Vagina (tissue), 2 donors: ENCODE measurements at regions not wholly inside any gene's neighbourhood (a gene's known extent, or its start where the extent isn't known, plus 50 kb on each side); places are given as distances from the start of the nearest gene placed in this dataset.
"Not testable (repeated sequence)": the region's sequence is repeated elsewhere in the genome, so short reads cannot be mapped to it uniquely, and the experiment has no call there.

Experiments used
- DNase-seq, 2 donors: peaks; one replicate each; pipeline ENCODE4 v3.0.0-alpha.2; 2017; ENCODE audit errors: extremely low spot score in 2 of 2
- H3K27ac ChIP-seq: fragments of 200-600 bp; sonication (generic); one replicate; pipeline ENCODE4 v1.5.1; 2019
- H3K27me3 ChIP-seq: fragments of 200-600 bp; sonication (generic); one replicate; pipeline ENCODE4 v1.5.1; 2019
- H3K36me3 ChIP-seq, 2 donors: fragments of 200-600 bp; sonication (generic); one replicate each; pipeline ENCODE4 v1.5.1; 2017 to 2019
- H3K4me1 ChIP-seq: fragments of 200-600 bp; sonication (generic); one replicate; pipeline ENCODE4 v1.5.1; 2019
- H3K4me3 ChIP-seq, 2 donors: fragments of 200-600 bp; sonication (generic); 1 replicate in 1 of 2; 2 replicates in 1 of 2; pipeline ENCODE4 v1.5.1; 2016 to 2019
- H3K9me3 ChIP-seq: fragments of 200-600 bp; sonication (generic); one replicate; pipeline ENCODE4 v1.5.1; 2019
- CTCF ChIP-seq, 3 experiments: fragments of 450-650 bp in 2 of 3; fragments of 200-600 bp in 1 of 3; sonication (generic) in 1 of 3; IDR thresholded peaks; one replicate each; pipeline ENCODE4 v1.5.1; 2017 to 2019; ENCODE audit warnings: antibody characterized with exemption in 3 of 3, mild to moderate bottlenecking in 2 of 3, moderate library complexity in 2 of 3
- POLR2A ChIP-seq, 2 donors: fragments of 450-650 bp; IDR thresholded peaks; one replicate each; pipeline ENCODE4 v1.6.1; 2017; ENCODE audit warnings: antibody characterized with exemption in 2 of 2, mild to moderate bottlenecking in 2 of 2, moderate library complexity in 2 of 2
- POLR2AphosphoS5 ChIP-seq, 2 donors: sonication (generic); formaldehyde crosslinking; IDR thresholded peaks; one replicate each; pipeline ENCODE4 v1.9.0; 2017; ENCODE audit warnings: antibody characterized with exemption in 2 of 2, mild to moderate bottlenecking in 2 of 2, low read depth in 1 of 2; ENCODE audit not compliant: insufficient read depth in 1 of 2
- intact Hi-C: fragments of 100-400 bp; cut with DNase I; formaldehyde crosslinking; loops from one replicate; pipeline ENCODE4 v1.15.1; 2023

DNA sequence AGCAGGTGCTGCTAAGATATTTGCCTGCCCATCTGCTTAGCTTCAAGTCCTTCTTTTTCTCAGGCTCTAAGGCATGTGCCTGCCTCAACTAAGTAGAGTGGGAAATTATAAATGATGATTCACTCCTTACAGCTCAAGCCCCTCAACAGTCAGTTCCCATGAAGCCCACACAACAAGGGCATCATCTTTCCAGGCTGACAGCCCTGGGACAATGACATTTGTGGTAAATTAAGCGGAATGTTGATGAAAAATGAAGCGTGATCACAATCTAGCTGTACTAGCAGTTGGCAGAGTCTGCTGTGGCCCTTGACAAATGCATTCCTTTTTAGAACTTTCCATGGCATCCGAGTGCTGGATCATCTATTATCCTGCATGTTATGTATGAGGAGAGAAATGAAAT, 548.6 kb downstream of the KIF4B start:
- intact Hi-C loops = no loop called here
- TF ChIP-seq POLR2AphosphoS5 (IDR thresholded peaks at IDR 0.05; ENCODE audit: insufficient read depth in 1 of 2, low read depth in 1 of 2) = no peak
- TF ChIP-seq POLR2A (IDR thresholded peaks at IDR 0.05) = no peak
- no peak for TF ChIP-seq CTCF (IDR thresholded peaks at IDR 0.05)
- H3K27ac ChIP-seq = no peak overlapping the region
- no peaks in the 10 kb centered on the region for H3K27me3 ChIP-seq
- no peaks in the 10 kb centered on the region for H3K36me3 ChIP-seq
- H3K4me1 ChIP-seq = no peaks in the 10 kb centered on the region
- no peak for DNase-seq
- H3K4me3 ChIP-seq = no peak overlapping the region
- no peaks in the 10 kb centered on the region for H3K9me3 ChIP-seq

- Histone ChIP-seq H3K9me3 (no peaks in the 10 kb centered on the region), H3K27me3 (no peaks in the 10 kb centered on the region), H3K4me3 (no peak overlapping the region), H3K27ac (no peak overlapping the region), H3K4me1 (no peaks in the 10 kb centered on the region), H3K36me3 (no peaks in the 10 kb centered on the region)
- no peak for TF ChIP-seq POLR2AphosphoS5 (IDR thresholded peaks at IDR 0.05; ENCODE audit: insufficient read depth in 1 of 2, low read depth in 1 of 2)
- intact Hi-C loops = no loop called here
- no peak for DNase-seq
Measured at GRCh38 chr5:155564541-155564940, 551.0 kb downstream of the KIF4B start.

DNA sequence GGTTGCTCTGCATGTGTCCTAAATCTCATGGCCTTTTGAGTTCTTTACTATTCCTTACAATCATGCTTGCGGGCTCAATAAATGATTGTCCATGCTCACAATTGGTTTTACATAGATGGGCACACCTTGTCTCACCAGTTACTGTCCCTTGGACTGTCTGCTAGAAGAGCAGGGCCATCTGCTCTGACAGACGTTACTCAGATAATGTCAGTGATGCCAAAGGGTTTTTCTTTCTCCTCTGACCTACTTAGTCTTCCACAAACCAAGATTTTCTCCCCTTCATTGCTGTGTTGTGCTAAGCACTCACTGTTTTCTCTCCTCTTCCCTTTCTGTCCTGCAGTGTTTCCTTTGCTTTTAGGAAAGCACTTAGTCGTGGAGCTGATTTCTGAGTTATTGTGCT, 562.3 kb downstream of the KIF4B start:
- no peak for DNase-seq
- no peaks in the 10 kb centered on the region for H3K36me3 ChIP-seq

DNA sequence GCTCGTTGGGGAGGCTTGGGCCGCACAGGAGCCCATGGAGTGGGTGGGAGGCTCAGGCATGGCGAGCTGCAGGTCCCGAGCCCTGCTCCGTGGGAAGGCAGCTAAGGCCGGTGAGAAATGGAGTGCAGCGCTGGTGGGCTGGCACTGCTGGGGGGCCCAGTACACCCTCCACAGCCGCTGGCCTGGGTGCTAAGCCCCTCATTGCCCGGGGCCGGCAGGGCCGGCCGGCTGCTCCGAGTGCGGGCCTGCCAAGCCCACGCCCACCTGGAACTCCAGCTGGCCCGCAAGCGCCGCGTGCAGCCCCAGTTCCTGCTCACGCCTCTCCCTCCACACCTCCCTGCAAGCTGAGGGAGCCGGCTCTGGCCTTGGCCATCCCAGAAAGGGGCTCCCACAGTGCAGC, 573.3 kb downstream of the KIF4B start:
- DNase-seq, intact Hi-C loops, H3K27me3 ChIP-seq, H3K36me3 ChIP-seq, H3K27ac ChIP-seq, H3K4me3 ChIP-seq, H3K9me3 ChIP-seq, H3K4me1 ChIP-seq: not testable (repeated sequence)

More for the DNA sequence above, 562.3 kb downstream of the KIF4B start:
- Histone ChIP-seq H3K27me3 (no peaks in the 10 kb centered on the region), H3K27ac (no peak overlapping the region), H3K4me1 (no peaks in the 10 kb centered on the region), H3K9me3 (no peaks in the 10 kb centered on the region), H3K4me3 (no peak overlapping the region)
- intact Hi-C loops = no loop called here
- no peak for TF ChIP-seq POLR2AphosphoS5 (IDR thresholded peaks at IDR 0.05; ENCODE audit: insufficient read depth in 1 of 2, low read depth in 1 of 2)
- no peak for TF ChIP-seq POLR2A (IDR thresholded peaks at IDR 0.05)
- no peak for TF ChIP-seq CTCF (IDR thresholded peaks at IDR 0.05)

- TF ChIP-seq CTCF (IDR thresholded peaks at IDR 0.05) = no peak
- no peak for TF ChIP-seq POLR2AphosphoS5 (IDR thresholded peaks at IDR 0.05; ENCODE audit: insufficient read depth in 1 of 2, low read depth in 1 of 2)
- intact Hi-C loops = no loop called here
- no peaks in the 10 kb centered on the region for H3K4me1 ChIP-seq
Measured at GRCh38 chr5:155587458-155587857, 573.9 kb downstream of the KIF4B start.

DNA sequence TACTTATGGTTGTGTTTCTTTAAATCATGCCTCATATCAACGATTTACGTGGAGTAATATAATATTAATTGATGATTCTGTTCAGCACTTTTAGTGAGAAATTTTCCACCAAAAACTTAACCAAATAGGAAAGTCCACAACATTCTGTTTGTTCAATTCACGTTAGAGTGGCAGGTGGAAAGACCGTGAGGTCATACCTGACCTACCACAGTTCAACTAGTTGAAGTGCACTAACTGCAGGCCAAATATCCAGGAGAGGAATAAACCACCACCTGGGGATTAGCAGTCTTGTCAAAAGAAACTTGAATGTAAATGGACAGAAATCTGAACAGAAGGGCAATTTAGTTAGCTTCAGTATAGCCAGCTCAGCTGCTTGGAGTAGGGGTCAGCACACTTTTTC, 577.7 kb downstream of the KIF4B start:
- intact Hi-C loops = no loop called here
- no peaks in the 10 kb centered on the region for H3K4me1 ChIP-seq
- no peaks in the 10 kb centered on the region for H3K36me3 ChIP-seq
- H3K9me3 ChIP-seq = no peaks in the 10 kb centered on the region
- no peak for TF ChIP-seq CTCF (IDR thresholded peaks at IDR 0.05)
- TF ChIP-seq POLR2AphosphoS5 (IDR thresholded peaks at IDR 0.05; ENCODE audit: insufficient read depth in 1 of 2, low read depth in 1 of 2) = no peak
- no peak for TF ChIP-seq POLR2A (IDR thresholded peaks at IDR 0.05)
- no peaks in the 10 kb centered on the region for H3K27me3 ChIP-seq
- H3K27ac ChIP-seq = no peak overlapping the region
- DNase-seq = no peak
- H3K4me3 ChIP-seq = no peak overlapping the region

More at GRCh38 chr5:155587458-155587857, 573.9 kb downstream of the KIF4B start:
- H3K27me3 ChIP-seq = no peaks in the 10 kb centered on the region
- H3K4me3 ChIP-seq = no peak overlapping the region
- H3K9me3 ChIP-seq = no peaks in the 10 kb centered on the region
- H3K36me3 ChIP-seq = no peaks in the 10 kb centered on the region
- no peak overlapping the region for H3K27ac ChIP-seq
- no peak for DNase-seq
